PC-3 (cell line): ENCODE measurements at regions not wholly inside any gene's neighbourhood (a gene's known extent, or its start where the extent isn't known, plus 50 kb on each side); places are given as distances from the start of the nearest gene placed in this dataset.

Experiments used
- ATAC-seq: fragments of 200-7000 bp; cut with Tn5 transposase; 2 replicates; pipeline ENCODE4 v1.9.1; 2020; ENCODE audit warnings: mild to moderate bottlenecking, moderate library complexity
- BruUV-seq: library from RNA; stranded (reverse); fragments of 400-500 nt; replicated peaks from 2 replicates; lab custom pipeline; 2021; lab: Mats Ljungman, UMichigan
- CTCF ChIA-PET: fragments of 300-600 bp; sonication (Branson Sonifier 250); formaldehyde crosslinking; loops from one replicate; lab custom pipeline; 2022; ENCODE audit warnings: antibody characterized with exemption; lab: Charles Lee
- POLR2A ChIA-PET: fragments of 300-600 bp; sonication (Branson Sonifier 250); formaldehyde crosslinking; loops from one replicate; lab custom pipeline; 2022; ENCODE audit warnings: antibody characterized with exemption; ENCODE audit not compliant: unreplicated experiment; lab: Charles Lee
- DNase-seq: peaks from one replicate; pipeline ENCODE4 v3.0.0-alpha.2; 2015
- H2AFZ ChIP-seq: fragments of 300-600 bp; sonication (generic); 2 replicates; pipeline ENCODE4 v1.6.0; 2016; ENCODE audit warnings: antibody characterized with exemption, low read length
- H3F3A ChIP-seq: fragments of 300-600 bp; sonication (generic); one replicate; pipeline ENCODE4 v1.6.0; 2017; ENCODE audit warnings: antibody characterized with exemption, low read length, control low read depth, mild to moderate bottlenecking; ENCODE audit not compliant: unreplicated experiment
- H3K27ac ChIP-seq: fragments of 300-600 bp; sonication (generic); 2 replicates; pipeline ENCODE4 v1.5.1; 2016; ENCODE audit warnings: mild to moderate bottlenecking, low read length
- H3K27me3 ChIP-seq: fragments of 300-600 bp; sonication (generic); 2 replicates; pipeline ENCODE4 v1.6.1; 2016; ENCODE audit warnings: low read length, mixed read lengths
- H3K36me3 ChIP-seq: fragments of 300-600 bp; sonication (generic); 2 replicates; pipeline ENCODE4 v1.6.1; 2016; ENCODE audit warnings: low read depth, mixed run types, low read length, mixed read lengths
- H3K4me1 ChIP-seq: fragments of 300-600 bp; sonication (generic); 2 replicates; pipeline ENCODE4 v1.5.1; 2016; ENCODE audit warnings: low read length; ENCODE audit not compliant: insufficient read depth
- H3K4me2 ChIP-seq: fragments of 300-600 bp; sonication (generic); 2 replicates; pipeline ENCODE4 v1.6.0; 2016; ENCODE audit warnings: low read length
- H3K4me3 ChIP-seq: fragments of 300-600 bp; sonication (generic); 2 replicates; pipeline ENCODE4 v1.5.1; 2016; ENCODE audit warnings: mild to moderate bottlenecking, low read length, mixed read lengths
- H3K79me2 ChIP-seq: fragments of 300-600 bp; sonication (generic); 2 replicates; pipeline ENCODE4 v1.6.1; 2017; ENCODE audit warnings: low read length, mixed read lengths
- H3K9ac ChIP-seq: fragments of 300-600 bp; sonication (generic); 2 replicates; pipeline ENCODE4 v1.6.0; 2016; ENCODE audit warnings: mild to moderate bottlenecking, low read length
- H3K9me2 ChIP-seq: fragments of 300-600 bp; sonication (generic); replicated peaks from 2 replicates; pipeline ENCODE4 v1.6.1; 2016; ENCODE audit warnings: mixed run types, low read length, mixed read lengths
- H3K9me3 ChIP-seq: fragments of 300-600 bp; sonication (generic); 2 replicates; pipeline ENCODE4 v1.6.1; 2016; ENCODE audit warnings: low read length, mixed read lengths
- H4K20me1 ChIP-seq: fragments of 300-600 bp; sonication (generic); 2 replicates; pipeline ENCODE4 v1.6.1; 2016; ENCODE audit warnings: low read length, mixed read lengths
- CTCF ChIP-seq: fragments of 300-600 bp; sonication (generic); conservative IDR thresholded peaks from 2 replicates; pipeline ENCODE4 v1.5.1; 2017; ENCODE audit warnings: antibody characterized with exemption, low read depth, mild to moderate bottlenecking, low read length
- EZH2 ChIP-seq: fragments of 300-600 bp; sonication (generic); IDR thresholded peaks from one replicate; pipeline ENCODE4 v1.6.1; 2017; ENCODE audit warnings: antibody characterized with exemption, mild to moderate bottlenecking, low read length; ENCODE audit not compliant: unreplicated experiment
- EZH2phosphoT487 ChIP-seq: fragments of 300-600 bp; sonication (generic); IDR thresholded peaks from 2 replicates; pipeline ENCODE4 v1.6.1; 2018; ENCODE audit warnings: mild to moderate bottlenecking, antibody characterized with exemption, low read length, borderline replicate concordance
- intact Hi-C: fragments of 100-400 bp; cut with micrococcal nuclease; formaldehyde crosslinking; loops from 2 replicates; pipeline ENCODE4 v1.9.0; 2023

- Histone ChIP-seq H3K27me3 (no peaks in the 10 kb centered on the region), H3K27ac (no peak overlapping the region), H3K4me2 (no peak overlapping the region), H2AFZ (no peak overlapping the region), H3K9ac (no peak overlapping the region), H3K4me1 (peaks cover 33% of the 10 kb centered on the region), H3K4me3 (no peak overlapping the region), H3K36me3 (no peaks in the 10 kb centered on the region), H3K79me2 (no peaks in the 10 kb centered on the region), H4K20me1 (no peaks in the 10 kb centered on the region), H3K9me3 (no peaks in the 10 kb centered on the region), H3K9me2 (no peaks in the 10 kb centered on the region), H3F3A (no peaks in the 10 kb centered on the region)
- CTCF ChIA-PET: no interaction called here
- intact Hi-C loops: no loop called here
- no peak for ATAC-seq
- TF ChIP-seq CTCF: no peak
- TF ChIP-seq EZH2: no peak
- no peak for TF ChIP-seq EZH2phosphoT487
- DNase-seq: no peak
- POLR2A ChIA-PET: no interaction called here
- BruUV-seq: no TSS peak
These were observed 267.6 kb downstream of the ISL1 start for GRCh38 chr5:51650824-51651223.

- Histone ChIP-seq H3K9me2 (no peaks in the 10 kb centered on the region), H3K4me2 (peak overlapping the region; percentile 74), H3K4me1 (peaks cover 33% of the 10 kb centered on the region), H3K4me3 (peak overlapping the region; percentile 46; the same call in 1 of the 2 replicates), H4K20me1 (no peaks in the 10 kb centered on the region), H3K36me3 (no peaks in the 10 kb centered on the region), H3K27me3 (no peaks in the 10 kb centered on the region), H3K9ac (no peak overlapping the region), H3K27ac (peak overlapping the region; percentile 55), H2AFZ (peak overlapping the region; percentile 53), H3K79me2 (no peaks in the 10 kb centered on the region), H3K9me3 (no peaks in the 10 kb centered on the region), H3F3A (no peaks in the 10 kb centered on the region)
- DNase-seq (peak; percentile 48), ATAC-seq (peak; percentile 31)
- TF ChIP-seq EZH2phosphoT487 (no peak), EZH2 (no peak), CTCF (no peak)
- CTCF ChIA-PET: no interaction called here
- intact Hi-C loops: no loop called here
- BruUV-seq: no TSS peak
- POLR2A ChIA-PET: no interaction called here
These were observed 268.2 kb downstream of the ISL1 start for GRCh38 chr5:51651476-51651875.

- peak; percentile 74 for DNase-seq
- Histone ChIP-seq H2AFZ (peak overlapping the region; percentile 53; the same call in 1 of the 2 replicates), H3K9me2 (no peaks in the 10 kb centered on the region), H3K9me3 (no peaks in the 10 kb centered on the region), H4K20me1 (no peaks in the 10 kb centered on the region), H3K9ac (no peak overlapping the region), H3K36me3 (no peaks in the 10 kb centered on the region), H3F3A (no peaks in the 10 kb centered on the region), H3K79me2 (no peaks in the 10 kb centered on the region), H3K4me2 (peak overlapping the region; percentile 74), H3K27ac (peak overlapping the region; percentile 55), H3K4me1 (peaks cover 33% of the 10 kb centered on the region), H3K4me3 (peak overlapping the region; percentile 46; the same call in 1 of the 2 replicates), H3K27me3 (no peaks in the 10 kb centered on the region)
- ATAC-seq: peak; percentile 90
- intact Hi-C loops: no loop called here
- POLR2A ChIA-PET: no interaction called here
- no peak for TF ChIP-seq CTCF
- TF ChIP-seq EZH2phosphoT487: no peak
- no peak for TF ChIP-seq EZH2
- BruUV-seq: no TSS peak
- CTCF ChIA-PET: no interaction called here
These were observed 268.6 kb downstream of the ISL1 start for GRCh38 chr5:51651889-51652288.
